Stimulated activated CD8-positive, alpha-beta memory T cell treated with anti-CD3 and anti-CD28 coated beads, Interleukin-2, amount 100 ng/mL, for 48 hours (primary cell): ENCODE measurements at regions not wholly inside any gene's neighbourhood (a gene's known extent, or its start where the extent isn't known, plus 50 kb on each side); places are given as distances from the start of the nearest gene placed in this dataset.

Source experiments
- DNase-seq, 2 donors: peaks; one replicate each; pipeline ENCODE4 v3.0.0-alpha.2; 2020; ENCODE audit warnings: low read depth in 2 of 2

DNA sequence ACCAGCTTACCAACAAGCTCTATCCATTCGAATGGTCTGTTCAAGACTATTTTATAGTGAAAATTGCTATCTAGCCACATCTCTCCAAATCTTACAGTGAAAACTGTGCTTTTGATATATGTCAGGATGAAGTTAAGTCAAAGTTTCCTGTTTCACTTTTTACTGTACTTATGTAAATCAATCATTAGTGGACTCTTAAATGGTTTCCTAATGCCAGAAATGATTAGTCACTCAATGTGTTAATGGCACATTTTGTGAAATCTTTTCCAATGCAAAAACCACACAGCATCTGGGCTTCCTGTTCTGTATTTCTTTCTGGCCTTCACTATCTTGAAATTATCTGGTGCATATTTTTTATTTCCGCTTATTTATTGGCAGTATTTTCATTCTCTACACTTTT is 87.3 kb upstream of the STEAP1B start:
- DNase-seq = no peak

DNA sequence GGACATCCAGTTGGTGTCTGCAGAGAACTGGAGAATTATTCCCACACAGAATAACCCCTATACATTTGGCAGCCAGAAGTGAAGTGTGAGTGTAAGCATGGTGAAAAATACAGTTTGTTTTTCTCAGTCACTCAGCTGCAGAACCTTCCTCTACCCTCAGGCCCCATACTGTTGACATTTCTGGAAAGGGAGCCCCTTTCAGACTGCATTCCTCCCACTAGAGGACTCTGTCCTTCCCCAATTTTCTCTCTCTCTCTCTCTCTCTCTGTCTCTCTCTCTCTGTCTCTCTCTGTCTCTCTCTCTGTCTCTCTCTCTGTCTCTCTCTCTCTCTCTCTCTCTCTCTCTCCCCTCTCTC is 86.8 kb upstream of the STEAP1B start:
- DNase-seq = no peak

DNA sequence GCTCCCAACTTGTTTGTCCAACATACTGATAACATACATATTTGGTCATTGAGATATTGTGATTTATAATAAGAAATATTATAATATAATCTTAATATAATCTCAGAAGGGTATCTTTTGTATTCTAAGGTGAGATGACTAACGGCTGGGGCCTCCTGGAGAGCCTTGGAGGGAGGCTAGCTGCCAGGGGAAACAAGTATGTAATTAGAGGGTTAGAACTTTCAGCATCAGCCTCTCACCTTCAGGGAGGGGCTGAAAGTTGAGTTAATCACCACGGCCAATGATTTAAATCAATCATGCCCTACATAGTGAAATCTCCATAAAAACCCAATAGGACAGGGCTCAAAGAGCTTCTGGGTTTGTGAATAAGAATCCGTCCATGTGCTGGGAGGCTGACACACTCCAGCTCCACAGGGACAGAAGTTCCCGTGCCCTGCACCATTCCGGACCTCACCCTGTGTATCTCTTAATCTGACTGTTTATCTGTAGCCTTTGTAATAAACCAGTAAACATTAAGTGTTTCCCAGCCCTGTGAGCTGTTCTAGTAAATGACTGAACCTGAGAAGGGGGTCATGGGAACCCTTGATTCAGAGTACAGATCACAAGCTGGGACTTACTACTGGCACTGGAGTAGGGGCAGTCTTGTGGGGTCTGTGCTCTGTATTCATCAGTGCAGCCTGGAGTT is 86.3 kb upstream of the STEAP1B start:
- DNase-seq = no peak

DNA sequence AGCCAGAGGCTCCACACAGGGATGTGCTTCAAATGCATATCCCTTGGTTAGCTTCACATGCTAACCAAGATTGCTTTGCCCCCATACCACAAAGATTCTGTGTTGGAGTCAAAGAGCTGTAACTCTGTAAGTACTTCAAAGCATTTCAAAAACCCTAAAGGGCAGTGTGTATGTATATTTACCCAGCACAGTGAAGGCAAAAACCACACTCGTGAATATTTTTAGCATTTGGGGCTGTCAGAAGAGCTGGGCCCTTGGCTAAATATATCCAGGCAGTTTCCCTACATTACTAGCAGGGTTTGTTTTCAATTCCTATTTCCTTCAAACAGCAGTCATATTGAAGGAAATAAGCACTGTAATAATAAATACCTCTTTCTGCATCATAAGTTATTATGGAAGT is 84.2 kb upstream of the STEAP1B start:
- no peak for DNase-seq

DNA sequence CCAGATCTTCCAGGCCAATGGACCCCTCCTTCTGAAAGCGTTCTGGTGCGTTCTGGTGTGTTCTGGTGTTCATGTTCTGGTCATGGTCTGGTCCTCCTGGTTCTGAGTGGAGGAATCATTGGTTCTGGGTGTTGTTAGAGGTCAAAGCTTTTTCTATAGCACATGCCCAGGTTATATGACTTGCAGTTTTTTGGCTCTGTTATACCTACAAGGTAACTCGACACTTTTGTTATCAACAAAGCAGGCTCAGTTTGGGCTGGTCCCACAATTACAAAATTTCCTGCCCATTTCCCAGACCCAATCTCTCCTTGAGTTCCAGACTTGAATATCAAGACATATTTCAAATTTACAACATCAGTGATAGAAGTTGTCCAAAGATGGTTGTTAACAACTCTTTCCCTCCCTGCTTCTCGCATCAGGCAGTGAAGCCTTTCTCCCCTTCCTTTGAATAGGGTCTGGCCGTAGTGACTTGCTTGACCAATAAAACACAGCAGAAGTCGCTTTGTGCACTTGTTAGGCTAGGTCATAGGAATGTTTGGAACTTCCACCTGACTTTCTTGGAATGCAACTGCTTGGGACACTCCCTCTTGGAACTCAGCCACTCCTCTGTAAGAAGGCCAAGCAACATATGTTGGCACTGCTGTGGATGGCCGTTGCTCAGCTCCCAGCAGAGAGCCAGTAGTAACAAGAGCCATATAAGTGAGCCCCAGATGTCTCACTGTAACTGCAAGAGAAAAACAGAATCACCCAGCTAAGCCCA is 83.1 kb upstream of the STEAP1B start:
- DNase-seq = no peak

DNA sequence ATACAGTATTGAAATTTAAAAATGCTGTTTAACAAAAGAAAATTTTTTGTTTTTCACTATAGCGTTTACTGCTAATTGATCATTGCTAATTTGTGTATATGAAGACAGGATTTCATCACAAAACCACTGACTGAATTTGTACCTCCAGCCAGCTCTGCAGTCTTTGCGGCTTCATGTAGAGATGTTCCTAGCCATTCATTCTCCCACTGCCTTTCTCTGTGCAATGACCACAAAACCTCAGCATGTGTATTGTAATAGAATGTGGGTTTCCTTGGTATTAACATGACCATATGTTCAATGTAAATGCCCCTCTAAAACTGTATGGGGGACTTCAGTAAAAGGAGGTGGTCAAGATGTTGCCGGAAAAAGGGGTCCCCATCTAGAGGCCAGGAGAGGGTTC is 81.1 kb upstream of the STEAP1B start:
- DNase-seq = no peak

DNA sequence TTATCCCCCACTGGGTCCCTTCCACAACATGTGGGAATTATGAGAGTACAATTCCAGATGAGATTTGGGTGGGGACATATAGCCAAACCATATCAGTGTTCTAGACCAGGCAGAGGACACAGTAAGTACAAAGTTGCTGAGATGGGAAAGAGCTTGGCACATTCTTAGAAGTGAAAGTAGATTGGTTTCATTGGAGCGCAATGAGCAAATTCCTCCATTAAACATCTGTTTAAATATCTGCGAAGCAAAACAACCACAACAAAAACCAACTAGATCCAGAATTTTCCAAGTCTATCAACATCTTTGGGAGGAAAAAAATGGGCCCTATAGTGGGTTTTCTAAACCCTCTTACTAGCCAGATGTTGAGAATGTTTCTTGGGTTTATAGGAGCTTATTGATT is 80.0 kb upstream of the STEAP1B start:
- no peak for DNase-seq

DNA sequence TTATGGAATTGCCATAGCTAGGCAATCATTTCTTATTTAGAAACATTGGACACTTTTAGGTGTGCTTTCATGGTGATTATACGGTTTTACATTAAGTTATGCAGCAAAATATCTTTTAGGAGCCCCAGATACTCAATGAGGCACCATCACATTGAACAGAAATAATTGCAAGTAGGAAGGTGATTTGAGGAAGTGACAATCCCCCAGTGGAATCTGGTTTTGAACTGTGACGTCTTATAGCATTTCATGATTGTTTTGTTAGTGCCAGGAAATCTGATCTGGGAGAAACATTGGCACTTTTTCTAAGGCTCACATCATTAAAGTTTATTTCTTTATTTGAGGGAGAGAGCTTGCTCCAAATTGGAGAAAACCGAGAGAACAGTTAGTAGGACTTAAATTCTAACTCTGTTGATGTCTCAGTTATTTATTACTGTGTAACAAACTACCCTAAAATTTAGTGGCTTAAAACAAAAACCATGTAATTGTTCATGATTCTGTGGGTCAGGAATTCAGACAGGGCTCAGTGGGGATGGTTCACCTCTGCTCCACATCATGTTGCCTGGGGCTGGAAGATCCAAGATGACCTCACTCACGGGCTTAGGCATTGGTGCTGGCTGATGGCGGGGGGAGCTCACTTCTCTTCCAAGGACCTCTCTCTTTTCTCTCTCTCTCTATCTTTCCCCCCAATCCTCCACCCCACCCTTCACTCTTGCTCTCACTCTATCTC is 78.2 kb upstream of the STEAP1B start:
- no peak for DNase-seq

DNA sequence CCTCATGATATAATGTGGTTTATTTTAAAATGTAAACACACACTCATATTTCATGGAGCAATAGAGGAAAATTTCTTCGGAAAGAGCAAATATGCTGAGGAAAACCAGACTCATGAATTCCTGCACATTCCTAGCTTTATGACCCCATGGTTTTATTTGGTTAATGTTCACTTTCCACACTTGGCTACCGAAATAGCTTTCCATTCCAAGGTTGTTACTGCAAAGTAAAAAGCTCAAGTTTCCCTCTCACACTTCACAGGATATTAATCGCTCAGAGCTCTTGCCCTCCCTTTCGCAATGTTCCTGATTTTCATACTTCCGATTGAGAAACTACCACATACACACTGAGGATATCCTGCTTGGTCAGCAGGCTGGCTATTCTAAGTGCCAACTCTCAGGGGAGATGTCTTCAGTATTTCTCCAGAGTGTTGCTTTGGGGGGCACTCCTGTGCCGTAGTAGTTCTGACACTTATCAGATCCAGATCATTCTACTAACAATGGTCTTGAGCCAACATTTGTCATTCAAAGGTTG is 77.5 kb upstream of the STEAP1B start:
- DNase-seq = no peak

DNA sequence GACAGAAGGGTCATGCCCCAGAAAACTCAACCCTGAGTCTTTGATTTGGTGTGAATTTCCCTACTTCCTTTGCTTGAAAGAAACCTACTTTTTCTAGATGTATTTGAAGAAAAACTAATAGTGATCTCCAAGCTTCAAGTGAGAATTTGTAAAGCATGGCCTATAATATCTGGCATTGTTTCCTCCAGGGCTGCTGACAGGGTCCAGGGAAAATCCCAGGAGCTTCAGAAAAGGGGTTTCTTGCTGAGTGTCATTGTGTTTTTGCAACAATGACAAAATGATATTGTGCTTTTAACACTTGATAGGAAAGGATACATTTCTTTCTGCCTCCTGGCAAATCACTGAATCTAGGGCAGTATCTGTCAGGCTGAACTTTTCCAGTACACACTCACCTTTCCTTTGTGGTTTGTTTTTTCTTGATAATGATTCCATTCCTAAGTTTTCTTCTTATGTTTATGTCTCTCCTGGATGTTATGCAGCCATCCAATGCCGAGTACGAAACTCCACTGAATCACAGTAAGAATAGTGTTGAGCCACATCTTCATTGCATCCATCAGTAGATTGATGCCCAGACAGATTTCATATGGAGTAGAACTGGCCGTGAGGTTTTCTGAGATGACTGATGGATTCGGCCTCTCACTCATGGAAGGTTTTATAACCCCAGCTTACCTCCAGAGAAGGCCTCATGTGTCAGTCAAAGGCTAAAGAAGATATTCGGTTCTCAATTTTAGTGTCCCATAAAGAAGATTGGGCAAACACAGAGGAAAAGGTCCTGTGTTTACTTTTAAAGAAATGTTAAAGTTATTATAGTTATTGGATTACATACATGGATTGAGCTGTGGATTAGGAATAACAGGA is 76.9 kb upstream of the STEAP1B start:
- DNase-seq = no peak

DNA sequence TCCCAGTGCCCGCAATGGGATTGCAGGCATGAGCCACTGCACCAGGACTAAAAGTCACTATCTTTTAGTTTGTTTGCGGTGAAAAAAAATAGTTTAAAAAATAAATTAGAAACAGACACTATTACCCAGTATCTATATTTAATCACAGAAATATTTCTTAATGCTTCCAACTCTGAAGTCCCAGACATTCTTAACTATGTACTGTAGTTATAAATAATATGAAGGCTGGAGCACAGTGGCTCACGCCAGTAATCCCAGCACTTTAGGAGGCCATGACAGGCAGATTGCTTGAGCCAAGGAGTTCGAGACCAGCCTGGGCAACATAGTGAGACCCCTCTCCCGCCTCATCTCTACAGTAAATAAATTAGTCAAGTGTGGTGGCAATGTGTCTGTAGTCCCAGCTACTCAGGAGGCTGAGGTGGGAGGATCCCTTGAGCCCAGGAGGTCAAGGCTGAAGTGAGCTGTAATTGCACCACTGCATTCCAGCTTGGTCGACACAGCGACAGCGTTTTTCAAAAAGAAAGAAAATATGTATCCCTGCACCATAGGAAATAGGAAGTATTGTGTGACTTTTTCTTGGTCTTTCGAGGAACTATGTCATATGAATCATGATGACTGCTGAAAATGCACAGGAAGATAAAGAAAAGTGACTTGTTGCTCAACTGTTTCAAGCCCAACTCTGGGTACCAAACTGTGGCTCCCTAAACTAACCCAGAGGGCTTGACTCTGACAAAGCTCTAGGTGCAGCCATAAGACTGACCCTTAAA is 74.9 kb upstream of the STEAP1B start:
- no peak for DNase-seq

DNA sequence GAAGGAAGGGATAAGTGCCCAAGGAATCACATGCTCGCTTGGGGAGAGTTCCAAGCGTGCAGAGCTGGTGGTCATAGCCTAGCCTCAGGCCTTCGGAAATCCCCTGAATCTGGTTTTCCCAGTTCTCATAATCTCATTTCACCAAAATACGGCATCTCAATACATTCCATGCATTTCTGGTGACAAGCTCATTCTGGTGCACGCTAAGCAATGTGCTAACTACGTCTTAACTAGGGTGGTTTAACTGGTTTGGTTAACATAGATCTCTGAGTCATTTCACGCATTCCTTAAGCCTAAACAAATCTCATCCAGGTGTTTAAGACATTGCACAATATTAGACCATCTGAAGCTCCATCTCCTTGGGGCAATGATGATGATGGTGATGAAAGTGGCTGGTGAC is 72.9 kb upstream of the STEAP1B start:
- no peak for DNase-seq

DNA sequence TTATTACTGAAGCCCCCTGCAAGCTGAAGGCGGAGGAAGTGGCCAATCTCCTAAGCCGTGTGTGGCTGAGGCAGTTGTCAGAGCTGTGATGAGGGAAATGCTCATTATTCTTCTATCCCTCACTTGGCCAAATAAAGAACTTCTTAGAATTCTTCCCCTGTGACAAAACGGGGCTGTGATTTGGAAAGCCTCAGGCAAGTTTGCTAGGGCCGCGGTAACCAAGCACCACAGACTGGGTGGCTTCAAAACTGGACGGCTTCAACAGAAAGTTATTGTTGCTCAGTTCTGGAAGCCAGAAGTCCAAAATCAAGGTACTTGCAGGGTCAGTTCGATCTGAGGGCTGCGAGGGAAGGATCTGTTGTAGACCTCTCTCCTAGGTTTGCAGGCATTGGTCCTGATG is 72.3 kb upstream of the STEAP1B start:
- DNase-seq = no peak

DNA sequence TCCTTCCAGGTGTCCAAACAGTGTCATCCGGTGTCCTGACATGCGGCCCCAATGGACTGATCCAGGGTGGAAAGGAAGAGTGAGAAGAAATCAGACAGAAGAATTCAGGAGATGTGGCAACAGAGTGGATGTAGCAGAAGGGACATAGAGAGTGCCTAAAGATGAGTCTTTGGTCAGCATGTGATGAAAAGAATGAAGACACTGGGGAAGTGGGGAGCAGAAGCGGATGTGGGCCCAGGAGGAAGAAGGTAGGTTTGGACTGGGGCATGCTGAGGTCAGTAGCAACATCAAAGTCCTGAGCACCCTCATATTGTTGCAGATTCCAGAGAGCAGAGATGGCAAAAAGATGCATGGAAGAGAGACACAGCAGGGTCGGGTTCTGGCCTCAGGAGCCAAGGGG is 71.8 kb upstream of the STEAP1B start:
- no peak for DNase-seq

DNA sequence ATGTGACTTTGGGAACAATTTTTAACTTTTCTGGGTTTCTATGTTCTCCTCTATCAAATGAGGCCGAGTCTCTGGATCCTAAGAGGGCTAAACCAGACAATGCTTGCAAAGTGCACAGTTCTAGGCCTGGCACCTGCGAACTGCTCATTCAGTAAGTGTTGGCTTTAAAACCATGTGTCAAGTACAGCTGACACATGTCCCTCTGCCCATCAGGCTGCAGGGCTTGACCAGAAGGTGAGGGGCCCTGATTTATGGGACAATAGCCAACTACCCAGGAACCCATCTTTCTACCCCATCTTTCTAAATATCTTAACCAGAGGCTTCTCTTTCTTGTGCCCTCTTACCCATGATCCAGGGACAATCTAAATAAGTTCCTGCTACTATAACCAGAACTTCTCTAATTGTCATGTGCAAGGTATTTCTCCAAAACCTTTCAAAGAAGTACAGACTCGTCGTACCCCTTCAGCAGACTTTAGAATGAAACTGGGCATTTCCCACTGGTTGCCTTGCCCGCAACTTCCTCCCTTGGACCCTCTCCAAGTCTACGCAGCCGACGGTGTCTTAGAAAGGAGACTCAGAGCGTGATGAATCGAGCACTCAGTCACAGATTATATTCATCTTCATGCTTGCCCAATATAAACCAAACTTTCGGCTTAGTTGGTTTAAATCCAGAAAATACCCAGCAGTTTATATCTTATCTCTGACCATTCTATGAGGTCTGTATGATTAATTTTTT is 69.8 kb upstream of the STEAP1B start:
- no peak for DNase-seq

DNA sequence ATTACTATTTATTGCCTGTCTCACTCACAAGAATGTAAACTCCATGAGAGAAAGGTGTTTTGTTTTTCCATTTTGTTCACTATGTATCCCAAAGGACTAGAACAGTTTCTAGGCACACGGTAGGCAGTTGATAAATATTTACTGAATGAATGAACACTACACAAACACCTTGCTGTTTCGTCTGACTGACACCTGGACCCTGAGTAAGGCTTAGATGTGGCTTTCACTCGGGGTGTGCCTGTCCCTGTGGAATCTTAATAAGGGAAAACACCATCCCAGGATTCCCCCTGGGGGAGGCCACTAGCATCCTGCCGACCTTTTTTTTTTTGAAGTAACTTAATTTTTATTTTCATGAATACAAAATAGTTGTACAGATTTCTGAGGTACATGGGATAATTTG is 66.6 kb upstream of the STEAP1B start:
- DNase-seq = no peak

DNA sequence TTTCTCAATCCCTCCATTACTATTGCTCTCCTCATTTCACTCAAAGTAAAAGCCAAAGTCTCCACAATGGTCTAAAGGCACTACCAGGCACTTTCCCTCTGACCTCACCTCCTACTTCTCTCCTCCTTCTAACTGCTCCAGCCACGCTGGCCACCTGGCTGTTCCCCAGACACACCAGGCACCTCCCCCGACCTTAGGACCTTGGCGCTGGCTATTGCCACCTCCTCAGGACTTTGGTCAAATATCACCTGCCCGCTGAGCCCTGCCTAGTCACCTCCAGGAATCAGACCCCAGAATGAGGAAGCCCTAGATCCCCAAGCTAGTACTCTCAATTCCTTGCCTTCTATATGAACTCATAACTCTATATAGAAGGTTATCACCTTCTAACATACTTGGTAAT is 66.2 kb upstream of the STEAP1B start:
- no peak for DNase-seq

DNA sequence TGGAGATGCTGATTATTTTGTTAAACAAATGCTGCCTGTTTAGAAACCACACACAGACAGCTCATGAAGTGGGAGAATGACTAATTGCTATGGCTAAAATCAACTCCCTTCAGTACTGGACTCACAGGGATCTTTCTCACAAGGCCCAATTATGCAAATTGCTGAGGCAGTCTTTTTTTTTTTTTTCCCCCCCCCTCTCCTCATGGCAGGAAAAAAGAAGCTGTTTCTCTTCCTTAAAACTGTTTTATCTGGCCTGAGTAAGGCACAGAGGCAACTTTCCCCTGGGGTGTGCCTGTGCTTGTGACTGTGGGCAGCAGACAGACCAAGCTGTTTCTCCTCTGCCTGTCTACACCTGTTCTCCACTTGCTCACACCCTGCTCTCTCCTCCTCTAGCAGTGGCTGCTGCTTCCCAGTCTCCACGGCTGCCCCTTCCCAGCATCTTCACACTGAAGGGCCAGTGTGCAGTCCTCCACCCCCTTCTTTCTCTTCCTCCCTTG is 65.4 kb upstream of the STEAP1B start:
- DNase-seq = no peak

DNA sequence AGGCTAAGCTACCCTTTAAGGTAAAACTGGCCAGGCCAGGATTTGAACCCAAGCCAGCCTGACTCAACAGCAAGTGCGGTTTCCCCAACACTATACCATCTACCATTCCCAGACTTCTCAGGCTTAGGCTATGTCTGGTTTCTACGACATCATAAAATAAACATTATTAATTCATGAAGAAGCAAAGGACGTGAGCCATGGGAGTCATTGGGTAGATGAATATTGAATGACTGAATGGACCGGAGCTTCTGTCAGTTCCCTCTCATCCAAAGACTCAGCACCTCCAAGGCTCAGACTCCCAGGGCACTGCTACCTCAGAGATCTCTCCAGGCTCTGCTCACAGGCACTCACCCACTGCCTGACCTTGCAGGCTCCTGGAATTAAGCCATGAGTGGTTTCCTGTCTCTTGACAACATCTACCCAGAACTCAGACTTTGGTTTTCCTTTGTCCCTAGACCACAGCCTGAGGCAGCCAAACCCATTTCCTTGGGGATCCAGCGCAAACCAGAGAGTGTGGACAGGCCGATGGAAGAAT is 64.6 kb upstream of the STEAP1B start:
- DNase-seq = no peak
